HUES48 (cell line): ENCODE measurements at regions not wholly inside any gene's neighbourhood (a gene's known extent, or its start where the extent isn't known, plus 50 kb on each side); places are given as distances from the start of the nearest gene placed in this dataset.

ENCODE experiments used
- H3K27ac ChIP-seq: one replicate; pipeline ENCODE4 v1.7.0; 2013; ENCODE audit warnings: low read depth, low read length, inconsistent platforms
- H3K27me3 ChIP-seq: 2 replicates; pipeline ENCODE4 v1.6.1; 2013; ENCODE audit warnings: mild to moderate bottlenecking, low read length; ENCODE audit not compliant: control insufficient read depth, insufficient read depth
- H3K36me3 ChIP-seq: 2 replicates; pipeline ENCODE4 v1.6.1; 2013; ENCODE audit warnings: low read length; ENCODE audit not compliant: control insufficient read depth, insufficient read depth
- H3K4me1 ChIP-seq: 2 replicates; pipeline ENCODE4 v1.6.1; 2013; ENCODE audit warnings: mild to moderate bottlenecking, low read length; ENCODE audit not compliant: control insufficient read depth, insufficient read depth
- H3K4me3 ChIP-seq: 2 replicates; pipeline ENCODE4 v1.5.1; 2013; ENCODE audit warnings: mild to moderate bottlenecking, low read depth, low read length
- H3K9ac ChIP-seq: 2 replicates; pipeline ENCODE4 v1.6.1; 2013; ENCODE audit warnings: mild to moderate bottlenecking, low read depth, low read length, moderate library complexity
- H3K9me3 ChIP-seq: 2 replicates; pipeline ENCODE4 v1.6.1; 2013; ENCODE audit warnings: low read length; ENCODE audit not compliant: control insufficient read depth, insufficient read depth

GRCh38 chr4:81690871-81691270, 219.2 kb upstream of the RASGEF1B start:
- no peak overlapping the region for H3K4me3 ChIP-seq
- H3K9me3 ChIP-seq: no peaks in the 10 kb centered on the region
- H3K27me3 ChIP-seq: no peaks in the 10 kb centered on the region
- no peaks in the 10 kb centered on the region for H3K36me3 ChIP-seq
- no peak overlapping the region for H3K27ac ChIP-seq
- no peaks in the 10 kb centered on the region for H3K4me1 ChIP-seq
- H3K9ac ChIP-seq: no peak overlapping the region

- Histone ChIP-seq H3K9me3 (no peaks in the 10 kb centered on the region), H3K4me3 (no peak overlapping the region), H3K4me1 (peaks cover under 1% of the 10 kb centered on the region; the same call in 1 of the 2 replicates), H3K36me3 (no peaks in the 10 kb centered on the region), H3K27me3 (no peaks in the 10 kb centered on the region), H3K9ac (no peak overlapping the region), H3K27ac (no peak overlapping the region)
Observed at GRCh38 chr4:81688085-81688484, 216.4 kb upstream of the RASGEF1B start.

GRCh38 chr4:81687471-81687870, 215.8 kb upstream of the RASGEF1B start:
- H3K9ac ChIP-seq: no peak overlapping the region

GRCh38 chr4:81685104-81685503, 213.4 kb upstream of the RASGEF1B start:
- Histone ChIP-seq H3K9me3 (no peaks in the 10 kb centered on the region), H3K27me3 (no peaks in the 10 kb centered on the region), H3K9ac (no peak overlapping the region), H3K36me3 (no peaks in the 10 kb centered on the region), H3K27ac (no peak overlapping the region), H3K4me1 (peaks cover 12% of the 10 kb centered on the region; the same call in 1 of the 2 replicates), H3K4me3 (no peak overlapping the region)

More at GRCh38 chr4:81687471-81687870, 215.8 kb upstream of the RASGEF1B start:
- Histone ChIP-seq H3K4me1 (peaks cover 6% of the 10 kb centered on the region; the same call in 1 of the 2 replicates), H3K27me3 (no peaks in the 10 kb centered on the region), H3K36me3 (no peaks in the 10 kb centered on the region), H3K27ac (no peak overlapping the region), H3K4me3 (no peak overlapping the region), H3K9me3 (no peaks in the 10 kb centered on the region)

GRCh38 chr4:81684352-81684751, 212.6 kb upstream of the RASGEF1B start:
- H3K27ac ChIP-seq: no peak overlapping the region
- H3K27me3 ChIP-seq: no peaks in the 10 kb centered on the region
- H3K4me1 ChIP-seq: peaks cover 12% of the 10 kb centered on the region; the same call in 1 of the 2 replicates
- H3K9ac ChIP-seq: no peak overlapping the region
- no peak overlapping the region for H3K4me3 ChIP-seq
- no peaks in the 10 kb centered on the region for H3K9me3 ChIP-seq
- no peaks in the 10 kb centered on the region for H3K36me3 ChIP-seq

- H3K36me3 ChIP-seq: no peaks in the 10 kb centered on the region
- peaks cover 12% of the 10 kb centered on the region; the same call in 1 of the 2 replicates for H3K4me1 ChIP-seq
- no peak overlapping the region for H3K9ac ChIP-seq
- no peaks in the 10 kb centered on the region for H3K9me3 ChIP-seq
- H3K27me3 ChIP-seq: no peaks in the 10 kb centered on the region
- no peak overlapping the region for H3K27ac ChIP-seq
- H3K4me3 ChIP-seq: no peak overlapping the region
Observed at GRCh38 chr4:81682492-81682891, 210.8 kb upstream of the RASGEF1B start.

- Histone ChIP-seq H3K27me3 (no peaks in the 10 kb centered on the region), H3K36me3 (no peaks in the 10 kb centered on the region), H3K9ac (no peak overlapping the region), H3K9me3 (no peaks in the 10 kb centered on the region), H3K27ac (no peak overlapping the region), H3K4me1 (peaks cover 12% of the 10 kb centered on the region; the same call in 1 of the 2 replicates), H3K4me3 (no peak overlapping the region)
Observed at GRCh38 chr4:81679315-81679714, 207.6 kb upstream of the RASGEF1B start.

GRCh38 chr4:81678801-81679200, 207.1 kb upstream of the RASGEF1B start:
- H3K9ac ChIP-seq: no peak overlapping the region
- no peak overlapping the region for H3K4me3 ChIP-seq

GRCh38 chr4:81676537-81676936, 204.8 kb upstream of the RASGEF1B start:
- no peaks in the 10 kb centered on the region for H3K4me1 ChIP-seq
- H3K27ac ChIP-seq: no peak overlapping the region
- H3K36me3 ChIP-seq: no peaks in the 10 kb centered on the region
- no peak overlapping the region for H3K9ac ChIP-seq
- no peaks in the 10 kb centered on the region for H3K9me3 ChIP-seq
- H3K27me3 ChIP-seq: no peaks in the 10 kb centered on the region
- H3K4me3 ChIP-seq: no peak overlapping the region

More at GRCh38 chr4:81678801-81679200, 207.1 kb upstream of the RASGEF1B start:
- Histone ChIP-seq H3K27ac (no peak overlapping the region), H3K4me1 (peaks cover 12% of the 10 kb centered on the region; the same call in 1 of the 2 replicates), H3K9me3 (no peaks in the 10 kb centered on the region), H3K27me3 (no peaks in the 10 kb centered on the region), H3K36me3 (no peaks in the 10 kb centered on the region)

- H3K27ac ChIP-seq: no peak overlapping the region
- H3K4me1 ChIP-seq: no peaks in the 10 kb centered on the region
- no peak overlapping the region for H3K9ac ChIP-seq
- no peak overlapping the region for H3K4me3 ChIP-seq
- no peaks in the 10 kb centered on the region for H3K36me3 ChIP-seq
- H3K27me3 ChIP-seq: no peaks in the 10 kb centered on the region
- H3K9me3 ChIP-seq: no peaks in the 10 kb centered on the region
Observed at GRCh38 chr4:81675791-81676393, 204.2 kb upstream of the RASGEF1B start.

- Histone ChIP-seq H3K4me3 (no peak overlapping the region), H3K9me3 (no peaks in the 10 kb centered on the region), H3K9ac (no peak overlapping the region), H3K36me3 (no peaks in the 10 kb centered on the region), H3K4me1 (no peaks in the 10 kb centered on the region), H3K27me3 (no peaks in the 10 kb centered on the region), H3K27ac (no peak overlapping the region)
Observed at GRCh38 chr4:81673961-81674360, 202.3 kb upstream of the RASGEF1B start.
